HG03039 (cell line): ENCODE measurements at regions not wholly inside any gene's neighbourhood (a gene's known extent, or its start where the extent isn't known, plus 50 kb on each side); places are given as distances from the start of the nearest gene placed in this dataset.
"Not testable (repeated sequence)": the region's sequence is repeated elsewhere in the genome, so short reads cannot be mapped to it uniquely, and the experiment has no call there.

ENCODE experiments used
- ATAC-seq: cut with Tn5 transposase; IDR thresholded peaks from one replicate; pipeline ENCODE4 v1.9.1; 2021; ENCODE audit warnings: mild to moderate bottlenecking, moderate library complexity; ENCODE audit not compliant: unreplicated experiment

DNA sequence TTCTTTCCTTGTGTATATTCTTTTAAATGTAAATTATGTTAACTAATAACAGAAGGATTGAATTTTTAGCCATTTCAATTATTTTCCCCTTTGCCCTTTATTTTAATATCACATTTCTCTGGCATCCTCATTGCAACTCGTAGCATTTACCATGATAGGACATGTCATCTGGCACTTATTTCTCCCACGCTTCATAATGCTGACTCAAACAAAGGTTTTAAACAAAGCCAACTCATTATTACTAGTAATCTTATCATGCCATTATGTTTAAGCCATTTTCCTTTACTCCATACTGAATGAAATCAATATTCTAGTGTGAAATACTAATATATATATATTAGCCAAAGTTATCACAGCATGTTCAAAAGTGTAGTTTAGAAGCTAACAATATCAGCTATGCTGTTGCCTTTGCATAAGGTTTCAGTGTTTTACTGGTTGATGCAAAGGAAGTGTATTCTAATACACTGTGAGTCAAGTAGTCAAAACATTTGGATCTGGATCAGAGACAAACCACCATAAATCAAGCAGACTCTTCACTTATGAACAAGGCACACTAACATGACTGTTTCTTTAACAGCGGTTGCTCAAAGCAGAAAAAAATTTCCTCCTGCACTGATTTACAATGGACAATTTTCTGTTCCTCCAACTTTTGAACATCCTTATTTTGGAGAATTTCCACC lies 281.6 kb downstream of the SLC7A11 start:
- no peak for ATAC-seq

DNA sequence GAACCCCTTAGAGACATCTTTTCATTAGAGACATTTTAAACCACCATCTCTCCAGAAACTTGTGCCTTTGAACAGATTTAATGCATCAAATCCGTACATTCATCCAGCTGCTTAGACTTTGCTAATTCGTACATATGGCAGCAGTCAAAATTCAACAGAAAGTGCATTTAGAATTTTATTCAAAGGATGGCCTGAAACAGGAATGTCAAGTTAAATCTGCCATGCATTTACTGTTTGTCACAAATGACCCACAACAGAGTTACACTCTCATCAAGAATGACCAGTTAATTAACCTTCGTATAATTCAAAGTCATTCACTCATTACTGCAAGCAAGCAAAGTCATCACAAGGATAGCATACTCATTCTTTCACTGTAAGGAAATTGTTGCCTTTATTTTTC lies 284.3 kb downstream of the SLC7A11 start:
- ATAC-seq = no peak

DNA sequence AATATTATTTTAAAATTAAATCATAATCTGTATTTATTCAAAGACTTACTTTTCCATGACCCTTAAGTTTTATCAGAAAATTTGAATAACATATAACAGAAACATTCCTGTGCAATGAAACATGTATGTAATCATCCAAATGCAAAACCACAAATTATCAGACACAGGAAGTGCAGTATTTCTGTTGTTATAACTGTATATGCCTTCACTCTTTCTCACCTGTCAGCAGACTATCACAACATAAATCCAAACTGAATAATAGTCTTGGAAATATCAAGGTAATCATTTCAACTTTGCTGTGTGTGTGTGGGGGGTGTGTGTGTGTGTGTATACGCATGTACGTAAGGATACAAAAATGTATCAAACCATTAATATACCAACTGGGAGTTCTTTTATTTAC lies 285.9 kb downstream of the SLC7A11 start:
- ATAC-seq = no peak

DNA sequence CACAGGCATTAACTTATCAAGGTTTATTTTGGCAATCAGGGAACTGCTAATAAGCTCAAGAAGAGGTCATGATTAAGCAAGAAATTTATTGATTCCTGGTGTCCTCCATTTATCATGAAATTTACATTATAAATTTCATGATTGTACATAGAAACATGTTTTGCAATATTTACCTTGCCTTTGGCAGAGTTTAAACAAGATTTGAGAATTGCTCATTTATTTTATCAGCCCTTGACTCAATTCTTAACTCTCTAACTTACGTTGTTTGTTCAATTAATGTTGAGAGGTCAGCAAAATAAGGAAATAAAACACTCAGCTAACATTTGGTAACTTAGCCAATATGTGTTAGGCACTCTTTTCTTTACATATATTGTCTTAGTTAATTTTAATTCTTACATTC lies 286.6 kb downstream of the SLC7A11 start:
- no peak for ATAC-seq

DNA sequence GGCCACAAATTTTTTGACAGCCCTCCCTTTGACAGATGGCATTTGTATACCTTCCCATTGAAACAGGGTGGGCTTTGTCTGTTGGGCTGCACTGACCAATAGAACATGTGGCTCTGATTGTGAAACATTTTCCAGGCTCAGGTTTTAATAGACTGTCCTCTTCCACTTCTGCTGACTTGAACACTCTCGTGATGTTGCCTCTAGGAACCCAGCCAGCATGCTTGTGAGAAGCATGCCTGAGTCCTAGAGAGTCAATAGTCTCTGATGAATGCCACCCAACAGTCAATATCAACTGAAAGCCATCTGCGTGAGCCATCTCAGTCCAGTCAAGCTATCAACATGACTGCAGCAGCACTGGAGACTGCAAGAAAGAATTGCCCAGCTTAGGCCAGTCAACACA lies 290.0 kb downstream of the SLC7A11 start:
- no peak for ATAC-seq

DNA sequence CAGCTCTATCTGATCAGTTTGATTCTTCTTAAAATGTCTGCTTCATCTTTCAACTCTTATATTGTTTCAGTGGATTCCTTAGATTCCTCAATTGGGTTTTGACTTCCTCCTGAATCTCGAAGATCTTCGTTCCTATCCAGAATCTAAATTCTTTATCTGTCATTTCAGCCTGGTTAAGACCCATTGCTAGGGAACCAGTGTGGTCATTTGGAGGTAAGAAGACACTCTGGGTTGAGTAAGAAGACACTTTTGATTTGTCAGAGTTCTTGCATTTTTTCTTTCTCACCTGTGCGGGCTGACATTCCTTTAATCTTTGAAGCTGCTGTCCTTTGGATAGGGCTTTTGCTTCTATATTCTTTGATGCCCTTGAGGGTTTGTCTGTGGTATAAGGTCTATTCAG lies 291.9 kb downstream of the SLC7A11 start:
- ATAC-seq = no peak

DNA sequence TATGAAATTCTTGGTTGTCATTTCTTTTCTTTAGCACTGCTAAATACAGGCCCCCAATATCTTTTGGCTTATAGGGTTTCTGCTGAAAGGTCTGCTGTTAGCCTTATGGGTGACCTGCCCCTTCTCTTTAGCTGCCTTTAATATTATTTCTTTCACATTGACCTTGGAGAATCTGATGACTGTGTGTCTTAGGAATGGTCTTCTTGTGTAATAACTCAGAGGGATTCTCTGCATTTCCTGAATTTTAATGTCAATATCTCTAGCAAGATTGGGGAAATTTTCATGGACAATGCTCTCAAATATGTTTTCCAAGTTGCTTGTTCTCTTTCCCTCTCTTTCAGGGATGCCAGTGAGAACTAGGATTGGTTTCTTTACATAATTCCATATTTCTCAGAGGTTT lies 292.4 kb downstream of the SLC7A11 start:
- no peak for ATAC-seq

DNA sequence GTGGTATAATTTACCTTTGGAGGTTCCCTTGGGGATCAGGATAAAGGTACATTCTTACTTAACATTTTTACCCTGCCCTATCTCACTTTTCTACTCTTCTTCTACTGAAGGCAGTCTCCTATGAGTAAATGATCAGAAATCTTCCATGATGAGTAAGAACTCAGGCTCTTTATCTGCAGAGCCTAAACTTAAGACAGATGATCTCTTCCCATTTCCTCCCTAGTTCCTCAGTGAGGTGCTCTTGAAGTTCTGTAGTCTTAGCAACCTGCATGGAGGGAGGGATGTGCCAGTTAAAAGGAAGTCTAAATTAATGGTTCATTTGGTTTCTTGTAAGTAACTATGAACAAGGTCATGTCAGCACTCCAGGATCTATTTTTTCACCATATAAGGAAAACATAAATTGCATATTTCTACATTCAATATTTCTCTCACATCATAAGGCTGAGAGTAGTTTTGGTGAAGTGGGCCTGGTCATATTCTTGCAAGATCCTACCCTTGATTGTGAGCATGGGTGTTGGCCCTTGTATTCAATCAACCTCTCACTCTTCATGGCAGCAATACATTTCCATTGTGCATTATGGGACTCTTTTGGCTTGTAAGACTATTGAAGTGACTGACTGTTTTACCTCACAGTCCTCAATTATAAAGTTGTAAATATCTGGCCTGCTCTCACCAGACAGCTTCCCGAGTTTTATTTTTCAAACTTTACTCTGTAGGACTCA lies 295.5 kb downstream of the SLC7A11 start:
- no peak for ATAC-seq

DNA sequence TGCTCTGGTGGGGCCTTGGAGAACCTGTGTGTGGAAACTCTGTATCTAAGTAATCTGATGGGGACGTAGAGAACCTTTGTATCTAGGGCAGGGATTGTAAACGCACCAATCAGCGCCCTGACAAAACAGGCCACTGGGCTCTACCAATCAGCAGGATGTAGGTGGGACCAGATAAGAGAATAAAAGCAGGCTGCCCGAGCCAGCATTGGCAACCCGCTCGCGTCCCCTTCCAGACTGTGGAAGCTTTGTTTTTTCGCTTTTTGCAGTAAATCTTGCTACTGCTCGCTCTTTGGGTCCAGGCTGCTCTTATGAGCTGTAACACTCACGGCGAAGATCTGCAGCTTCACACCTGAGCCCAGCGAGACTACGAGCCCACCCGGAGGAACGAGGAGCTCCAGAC lies 299.3 kb downstream of the SLC7A11 start:
- ATAC-seq = not testable (repeated sequence)

DNA sequence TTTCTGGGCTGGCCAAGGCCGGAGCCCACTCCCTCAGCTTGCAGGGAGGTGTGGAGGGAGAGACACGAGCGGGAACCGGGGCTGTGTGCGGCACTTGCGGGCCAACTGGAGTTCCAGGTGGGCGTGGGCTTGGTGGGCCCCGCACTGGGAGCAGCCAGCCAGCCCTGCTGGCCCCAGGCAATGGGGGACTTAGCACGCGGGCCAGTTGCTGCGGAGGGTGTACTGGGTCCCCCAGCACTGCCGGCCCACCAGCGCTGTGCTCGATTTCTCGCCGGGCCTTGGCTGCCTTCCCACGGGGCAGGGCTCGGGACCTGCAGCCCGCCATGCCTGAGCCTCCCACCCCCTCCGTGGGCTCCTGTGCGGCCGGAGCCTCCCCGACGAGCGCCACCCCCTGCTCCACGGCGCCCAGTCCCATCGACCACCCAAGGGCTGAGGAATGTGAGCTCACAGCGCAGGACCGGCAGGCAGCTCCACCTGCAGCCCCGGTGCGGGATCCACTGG lies 300.1 kb downstream of the SLC7A11 start:
- ATAC-seq = not testable (repeated sequence)

DNA sequence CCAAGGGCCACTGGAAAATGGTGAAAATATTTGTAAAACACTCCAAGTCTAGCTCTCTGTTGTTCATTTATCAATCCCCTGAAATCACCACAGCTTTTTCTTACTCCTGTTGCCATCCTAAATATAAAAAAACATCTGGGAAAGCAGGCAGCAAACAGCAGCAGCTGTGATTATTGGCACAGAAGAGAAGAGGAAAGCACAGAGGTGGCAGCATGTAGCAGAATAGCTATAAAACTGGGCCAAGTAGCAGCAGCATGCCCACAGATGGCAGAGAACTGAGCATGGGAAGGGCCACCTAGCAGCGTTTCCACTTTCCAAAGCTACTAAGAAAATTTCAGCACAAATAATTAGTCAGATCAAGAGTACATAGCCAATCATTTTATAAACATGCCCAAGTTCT lies 307.2 kb downstream of the SLC7A11 start:
- ATAC-seq = no peak

DNA sequence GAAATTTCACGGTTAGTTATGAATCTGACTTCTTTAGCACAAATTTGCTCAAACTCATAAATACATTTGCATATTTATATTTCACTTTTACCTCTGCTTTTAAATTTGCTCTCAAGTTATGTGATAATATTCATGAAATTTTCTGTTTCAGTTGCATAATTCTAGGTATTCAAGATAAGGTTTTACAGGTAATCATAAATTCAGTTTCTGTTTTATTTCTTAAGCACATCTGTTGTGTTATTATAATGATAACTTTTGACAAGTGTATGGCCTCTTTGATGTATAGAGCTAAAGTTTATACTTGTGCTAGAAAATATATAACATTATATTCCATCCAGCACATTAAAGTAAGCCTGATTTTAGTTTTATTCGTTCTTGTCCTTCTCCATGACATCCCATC lies 308.1 kb downstream of the SLC7A11 start:
- no peak for ATAC-seq

DNA sequence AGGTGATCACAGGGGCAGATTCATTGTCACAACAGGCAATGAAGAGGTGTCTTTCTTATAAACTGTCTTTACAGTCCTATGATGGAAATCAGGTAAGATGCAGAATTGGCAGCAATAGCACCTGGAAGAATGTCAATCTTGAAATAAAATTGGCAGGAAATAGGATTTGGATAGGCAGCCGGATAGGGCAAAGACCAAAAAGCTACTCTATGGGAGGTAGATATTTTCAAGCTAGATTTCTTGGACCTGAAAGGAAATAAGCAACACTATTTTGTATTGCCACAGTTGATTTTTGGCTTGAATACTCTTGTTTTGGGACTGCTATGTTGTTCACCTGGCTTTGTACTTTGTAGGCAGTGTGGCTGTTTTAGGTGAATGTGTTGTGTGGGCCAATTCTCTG lies 314.2 kb downstream of the SLC7A11 start:
- no peak for ATAC-seq

DNA sequence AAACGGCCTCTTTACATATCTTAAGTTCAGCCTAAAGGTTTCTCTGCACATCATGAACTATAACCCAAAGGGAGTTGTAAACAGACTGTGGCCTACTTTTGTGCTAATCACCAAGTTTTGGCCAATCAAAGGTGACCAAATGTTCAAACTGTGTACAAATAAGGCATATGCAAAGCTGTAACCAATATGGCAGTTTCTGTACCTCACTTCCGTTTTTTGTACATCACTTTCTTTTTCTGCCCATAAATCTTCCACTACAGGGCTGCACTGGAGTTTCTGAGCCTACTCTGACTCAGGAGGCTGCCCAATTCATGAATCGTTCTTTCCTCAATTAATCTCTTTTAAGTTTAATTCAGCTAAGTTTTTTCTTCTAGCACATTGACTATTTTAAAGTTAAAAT lies 318.7 kb downstream of the SLC7A11 start:
- ATAC-seq = no peak

DNA sequence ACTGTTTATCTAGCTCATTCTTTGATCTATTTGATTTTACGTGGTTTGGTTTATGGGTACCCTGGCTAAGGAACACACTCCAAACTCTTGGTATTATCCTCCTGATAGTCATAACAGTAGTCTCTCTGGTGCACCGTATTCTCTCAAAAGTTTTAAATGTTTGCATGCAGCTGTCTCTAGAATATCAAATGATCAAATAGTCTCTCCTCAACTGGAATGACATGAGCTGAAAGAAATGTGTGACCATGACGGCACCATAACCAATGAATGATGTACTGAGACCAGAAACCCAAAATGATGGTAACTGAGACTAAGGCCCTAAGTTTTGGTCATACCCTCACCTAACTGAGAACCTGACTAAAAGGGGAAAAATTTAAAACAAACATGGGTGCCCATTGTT lies 319.4 kb downstream of the SLC7A11 start:
- ATAC-seq = no peak

DNA sequence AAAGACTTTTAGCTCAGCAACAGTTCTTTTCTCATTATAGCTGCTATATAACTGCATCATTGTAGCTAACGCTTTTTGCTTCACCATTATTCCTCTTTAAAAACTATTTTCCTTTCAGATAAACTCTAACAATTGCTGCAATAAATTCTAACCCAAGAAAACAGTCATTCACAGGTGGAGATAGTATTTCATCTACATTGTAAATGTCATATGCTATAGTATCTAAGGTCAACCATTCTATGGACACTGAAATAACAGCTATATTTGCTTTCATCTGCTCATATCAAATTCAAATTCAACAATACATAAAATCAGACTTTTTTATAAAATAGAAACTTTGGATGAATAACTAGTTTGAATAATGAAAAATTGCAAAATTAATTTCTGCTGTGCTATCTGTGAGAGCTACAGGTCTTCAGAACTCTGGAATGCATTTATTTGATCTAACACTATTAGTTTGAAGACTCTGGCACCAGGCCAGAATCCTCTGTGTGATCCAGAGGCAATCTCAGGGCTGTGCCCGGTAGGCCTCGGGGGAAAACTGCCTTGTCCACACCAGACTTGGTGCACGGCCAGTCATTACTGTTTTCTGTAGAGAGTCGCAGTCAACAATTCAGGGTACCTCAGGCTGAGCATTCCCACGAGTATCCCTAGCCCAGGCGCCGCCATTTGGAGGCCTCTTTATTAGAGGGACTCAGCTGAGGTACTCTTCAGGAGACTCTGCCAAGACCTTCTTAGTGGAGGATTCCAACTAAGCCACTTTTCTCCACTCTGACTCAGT lies 332.4 kb downstream of the SLC7A11 start:
- no peak for ATAC-seq

DNA sequence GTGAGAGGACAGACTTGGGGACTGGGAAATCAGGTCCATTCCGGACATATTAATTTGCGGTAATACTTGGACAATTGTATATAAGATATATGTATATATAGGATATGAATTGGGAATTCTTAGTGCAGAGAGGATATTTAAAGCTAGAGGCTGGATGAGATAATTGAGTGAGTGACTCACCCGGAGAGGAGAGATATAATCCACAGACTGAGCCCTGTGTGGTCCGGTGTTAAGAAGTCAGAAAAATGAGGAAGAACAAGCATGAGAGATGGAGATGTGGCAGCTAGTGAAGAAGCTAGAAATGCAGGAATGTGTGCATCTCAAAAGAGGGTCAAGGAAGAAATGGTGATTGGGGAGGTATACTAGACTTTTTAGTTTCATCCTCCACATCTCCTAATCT lies 336.2 kb downstream of the SLC7A11 start:
- ATAC-seq = no peak

DNA sequence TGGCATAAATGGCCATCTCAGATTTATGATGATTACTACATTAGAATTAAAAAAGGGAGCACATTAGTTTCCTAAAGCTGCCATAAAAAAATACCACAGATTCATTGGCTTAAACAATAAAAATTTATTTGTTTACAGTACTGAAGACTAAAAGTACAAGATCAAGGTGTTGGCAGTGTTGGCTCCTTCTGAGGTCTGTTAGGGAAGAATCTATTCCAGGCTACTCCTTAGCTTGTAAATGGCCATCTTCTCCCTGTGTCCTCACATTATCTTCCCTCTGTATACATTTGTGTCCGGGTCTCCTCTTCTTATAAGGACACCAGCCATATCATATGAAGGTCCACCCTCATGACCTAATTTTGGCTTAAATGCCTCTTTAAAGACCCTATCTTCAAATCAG lies 341.0 kb downstream of the SLC7A11 start:
- ATAC-seq = no peak

DNA sequence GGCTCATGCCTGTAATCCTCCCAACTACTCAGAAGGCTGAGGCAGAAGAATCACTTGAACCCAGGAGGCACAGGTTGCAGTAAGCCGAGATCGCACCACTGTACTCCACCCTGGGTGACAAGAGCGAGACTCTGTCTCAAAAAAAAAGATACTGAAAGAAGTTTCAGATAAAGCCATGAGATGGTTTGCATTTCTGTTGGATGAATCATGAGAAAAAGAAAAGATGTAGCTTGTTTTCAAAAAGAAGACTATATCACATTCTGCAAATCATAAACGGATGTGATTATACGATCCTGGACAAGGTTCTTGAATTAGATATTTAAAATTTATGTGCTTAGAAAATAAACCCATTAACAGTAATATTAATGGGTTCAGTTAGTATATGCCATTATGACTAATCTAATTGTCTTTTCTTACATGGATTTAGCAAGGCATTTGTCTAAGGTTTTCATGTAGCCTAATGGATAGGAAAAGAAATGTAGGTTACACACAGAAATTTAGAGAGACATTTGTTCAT lies 345.9 kb downstream of the SLC7A11 start:
- no peak for ATAC-seq

DNA sequence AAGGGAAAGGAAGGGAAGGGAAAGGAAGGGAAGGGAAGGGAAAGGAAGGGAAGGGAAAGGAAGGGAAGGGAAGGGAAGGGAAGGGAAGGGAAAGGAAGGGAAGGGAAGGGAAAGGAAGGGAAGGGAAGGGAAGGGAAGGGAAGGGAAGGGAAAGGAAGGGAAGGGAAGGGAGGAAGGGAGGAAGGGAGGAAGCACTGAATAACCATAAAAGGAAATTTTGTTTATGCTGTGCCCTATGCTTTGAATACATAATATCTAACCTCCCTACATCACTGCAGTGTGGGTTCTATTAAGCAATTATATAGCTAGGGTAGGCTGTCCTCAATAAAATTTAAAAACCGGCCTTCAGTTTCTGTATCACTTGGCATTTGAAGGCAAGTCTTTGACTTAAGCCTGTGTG lies 346.6 kb downstream of the SLC7A11 start:
- not testable (repeated sequence) for ATAC-seq

DNA sequence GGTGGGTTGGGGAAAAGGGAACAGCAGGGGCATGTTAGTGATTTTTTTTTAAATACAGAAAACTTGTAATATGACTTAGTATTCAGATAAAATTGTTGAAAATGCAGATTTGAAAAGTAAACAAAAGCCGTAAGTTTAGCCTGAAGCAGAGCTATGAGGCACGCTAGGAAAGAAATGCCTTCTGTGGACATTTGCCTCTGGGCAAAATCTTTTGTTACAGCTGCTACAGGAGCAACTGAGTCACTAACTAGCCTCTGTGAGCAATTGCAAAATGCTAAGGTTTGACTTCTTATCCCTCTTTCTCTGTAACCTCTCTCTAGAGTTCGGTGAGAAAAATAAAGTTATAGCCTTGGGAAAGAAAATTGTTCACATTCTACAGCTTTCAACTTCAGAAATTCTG lies 350.0 kb downstream of the SLC7A11 start:
- no peak for ATAC-seq

DNA sequence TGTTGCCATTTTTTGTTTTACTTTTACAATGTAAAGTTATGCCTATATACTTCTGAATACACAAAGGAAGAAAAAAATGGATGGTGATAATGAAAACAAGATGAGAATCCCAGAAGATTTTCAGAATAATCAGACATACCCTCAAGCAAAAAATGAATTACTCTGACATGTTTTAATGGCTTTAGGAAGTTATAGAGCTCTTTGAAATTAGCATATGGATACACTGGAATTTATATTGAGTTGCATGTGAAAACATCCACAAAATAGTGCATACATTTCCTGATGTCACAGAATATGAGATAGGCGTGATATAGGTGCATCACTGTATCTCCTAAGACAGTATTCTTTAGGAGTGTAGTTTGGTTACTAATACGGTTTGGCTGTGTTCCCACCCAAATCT lies 351.3 kb downstream of the SLC7A11 start:
- no peak for ATAC-seq
